ENCODE measurements at regions not wholly inside any gene's neighbourhood (a gene's known extent, or its start where the extent isn't known, plus 50 kb on each side); places are given as distances from the start of the nearest gene placed in this dataset.

GRCh38 chr1:213724640-213725536, 262.9 kb upstream of the PROX1 start:
- intact Hi-C loops (cut with DNase I): no loop called here
- peak in 28 of 42 donors; percentile 5 to 53 (median 26) for DNase-seq

GRCh38 chr1:213727853-213728592, 259.8 kb upstream of the PROX1 start:
- intact Hi-C loops (cut with DNase I): no loop called here
- DNase-seq: no peak

GRCh38 chr1:213728593-213729536, 258.9 kb upstream of the PROX1 start:
- intact Hi-C loops (cut with DNase I): no loop called here
- DNase-seq: peak in 40 of 42 donors; percentile 3 to 88 (median 59)

- DNase-seq: no peak
- intact Hi-C loops (cut with DNase I): no loop called here
Observed at GRCh38 chr1:213733705-213734104, 254.1 kb upstream of the PROX1 start.

- intact Hi-C loops (cut with DNase I): no loop called here
- no peak for DNase-seq
Observed at GRCh38 chr1:213737398-213738035, 250.3 kb upstream of the PROX1 start.

GRCh38 chr1:213738658-213739057, 249.1 kb upstream of the PROX1 start:
- intact Hi-C loops (cut with DNase I): no loop called here
- DNase-seq: no peak

GRCh38 chr1:213742992-213743391, 244.8 kb upstream of the PROX1 start:
- intact Hi-C loops (cut with DNase I): no loop called here

GRCh38 chr1:213744780-213745179, 243.0 kb upstream of the PROX1 start:
- DNase-seq: no peak
- intact Hi-C loops (cut with DNase I): no loop called here

More at GRCh38 chr1:213742992-213743391, 244.8 kb upstream of the PROX1 start:
- DNase-seq: no peak

GRCh38 chr1:213745451-213745850, 242.3 kb upstream of the PROX1 start:
- DNase-seq: no peak
- intact Hi-C loops (cut with DNase I): no loop called here

- no peak for DNase-seq
- intact Hi-C loops (cut with DNase I): no loop called here
Observed at GRCh38 chr1:213749558-213749957, 238.2 kb upstream of the PROX1 start.

GRCh38 chr1:213750231-213751063, 237.3 kb upstream of the PROX1 start:
- intact Hi-C loops (cut with DNase I): no loop called here
- no peak for DNase-seq

GRCh38 chr1:213751064-213751397, 236.7 kb upstream of the PROX1 start:
- no peak for DNase-seq
- intact Hi-C loops (cut with DNase I): no loop called here

- intact Hi-C loops (cut with DNase I): no loop called here
Observed at GRCh38 chr1:213759359-213760181, 228.2 kb upstream of the PROX1 start.

GRCh38 chr1:213761845-213762407, 225.8 kb upstream of the PROX1 start:
- DNase-seq: peak in 5 of 42 donors; percentile 4 to 47 (median 9)
- intact Hi-C loops (cut with DNase I): no loop called here

More at GRCh38 chr1:213759359-213760181, 228.2 kb upstream of the PROX1 start:
- DNase-seq: no peak

GRCh38 chr1:213767683-213768082, 220.1 kb upstream of the PROX1 start:
- intact Hi-C loops (cut with DNase I): no loop called here
- no peak for DNase-seq

- no peak for DNase-seq
- intact Hi-C loops (cut with DNase I): no loop called here
Observed at GRCh38 chr1:213772128-213773063, 215.4 kb upstream of the PROX1 start.
